ENCODE measurements at regions not wholly inside any gene's neighbourhood (a gene's known extent, or its start where the extent isn't known, plus 50 kb on each side); places are given as distances from the start of the nearest gene placed in this dataset.

- H2AFZ ChIP-seq, result no peak overlapping the region
- H3K27me3 ChIP-seq (ENCODE audit: insufficient read depth), result no peaks in the 10 kb centered on the region
- DNase-seq (ENCODE audit: low spot score) (no peak), ATAC-seq (no peak)
- no peaks in the 10 kb centered on the region for H3K9me2 ChIP-seq (ENCODE audit: insufficient read depth)
- H3F3A ChIP-seq (replicated peaks; ENCODE audit: low read depth), result no peaks in the 10 kb centered on the region
- Mint-ChIP-seq H3K4me1 (no peaks in the 10 kb centered on the region; the same call in 2 of the 3 replicates), H3K36me3 (ENCODE audit: low read depth) (no peaks in the 10 kb centered on the region; the same call in 2 of the 3 replicates), H3K9me3 (peaks cover 24% of the 10 kb centered on the region), H3K27ac (no peak overlapping the region), H3K27me3 (ENCODE audit: insufficient read depth, low read depth, poor library complexity) (peaks cover 5% of the 10 kb centered on the region), H3K4me3 (no peak overlapping the region)
- H3K36me3 ChIP-seq (ENCODE audit: insufficient read depth), result no peaks in the 10 kb centered on the region
- H3K4me3 ChIP-seq, result no peak overlapping the region
- TF ChIP-seq, protein P1, sequence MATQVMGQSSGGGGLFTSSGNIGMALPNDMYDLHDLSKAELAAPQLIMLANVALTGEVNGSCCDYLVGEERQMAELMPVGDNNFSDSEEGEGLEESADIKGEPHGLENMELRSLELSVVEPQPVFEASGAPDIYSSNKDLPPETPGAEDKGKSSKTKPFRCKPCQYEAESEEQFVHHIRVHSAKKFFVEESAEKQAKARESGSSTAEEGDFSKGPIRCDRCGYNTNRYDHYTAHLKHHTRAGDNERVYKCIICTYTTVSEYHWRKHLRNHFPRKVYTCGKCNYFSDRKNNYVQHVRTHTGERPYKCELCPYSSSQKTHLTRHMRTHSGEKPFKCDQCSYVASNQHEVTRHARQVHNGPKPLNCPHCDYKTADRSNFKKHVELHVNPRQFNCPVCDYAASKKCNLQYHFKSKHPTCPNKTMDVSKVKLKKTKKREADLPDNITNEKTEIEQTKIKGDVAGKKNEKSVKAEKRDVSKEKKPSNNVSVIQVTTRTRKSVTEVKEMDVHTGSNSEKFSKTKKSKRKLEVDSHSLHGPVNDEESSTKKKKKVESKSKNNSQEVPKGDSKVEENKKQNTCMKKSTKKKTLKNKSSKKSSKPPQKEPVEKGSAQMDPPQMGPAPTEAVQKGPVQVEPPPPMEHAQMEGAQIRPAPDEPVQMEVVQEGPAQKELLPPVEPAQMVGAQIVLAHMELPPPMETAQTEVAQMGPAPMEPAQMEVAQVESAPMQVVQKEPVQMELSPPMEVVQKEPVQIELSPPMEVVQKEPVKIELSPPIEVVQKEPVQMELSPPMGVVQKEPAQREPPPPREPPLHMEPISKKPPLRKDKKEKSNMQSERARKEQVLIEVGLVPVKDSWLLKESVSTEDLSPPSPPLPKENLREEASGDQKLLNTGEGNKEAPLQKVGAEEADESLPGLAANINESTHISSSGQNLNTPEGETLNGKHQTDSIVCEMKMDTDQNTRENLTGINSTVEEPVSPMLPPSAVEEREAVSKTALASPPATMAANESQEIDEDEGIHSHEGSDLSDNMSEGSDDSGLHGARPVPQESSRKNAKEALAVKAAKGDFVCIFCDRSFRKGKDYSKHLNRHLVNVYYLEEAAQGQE (IDR thresholded peaks at IDR 0.05; ENCODE audit: unreplicated experiment), result no peak
- TF ChIP-seq CREB1 (CRISPR knock-in tag; IDR thresholded peaks at IDR 0.05; ENCODE audit: low read depth), result no peak
- TF ChIP-seq, protein P2, sequence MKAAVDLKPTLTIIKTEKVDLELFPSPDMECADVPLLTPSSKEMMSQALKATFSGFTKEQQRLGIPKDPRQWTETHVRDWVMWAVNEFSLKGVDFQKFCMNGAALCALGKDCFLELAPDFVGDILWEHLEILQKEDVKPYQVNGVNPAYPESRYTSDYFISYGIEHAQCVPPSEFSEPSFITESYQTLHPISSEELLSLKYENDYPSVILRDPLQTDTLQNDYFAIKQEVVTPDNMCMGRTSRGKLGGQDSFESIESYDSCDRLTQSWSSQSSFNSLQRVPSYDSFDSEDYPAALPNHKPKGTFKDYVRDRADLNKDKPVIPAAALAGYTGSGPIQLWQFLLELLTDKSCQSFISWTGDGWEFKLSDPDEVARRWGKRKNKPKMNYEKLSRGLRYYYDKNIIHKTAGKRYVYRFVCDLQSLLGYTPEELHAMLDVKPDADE (IDR thresholded peaks at IDR 0.05), result no peak
- TF ChIP-seq JUNB (IDR thresholded peaks at IDR 0.05; ENCODE audit: unreplicated experiment), result no peak
- no peak for TF ChIP-seq EZH2phosphoT487 (IDR thresholded peaks at IDR 0.05; ENCODE audit: unreplicated experiment)
- TF ChIP-seq, protein P3, sequence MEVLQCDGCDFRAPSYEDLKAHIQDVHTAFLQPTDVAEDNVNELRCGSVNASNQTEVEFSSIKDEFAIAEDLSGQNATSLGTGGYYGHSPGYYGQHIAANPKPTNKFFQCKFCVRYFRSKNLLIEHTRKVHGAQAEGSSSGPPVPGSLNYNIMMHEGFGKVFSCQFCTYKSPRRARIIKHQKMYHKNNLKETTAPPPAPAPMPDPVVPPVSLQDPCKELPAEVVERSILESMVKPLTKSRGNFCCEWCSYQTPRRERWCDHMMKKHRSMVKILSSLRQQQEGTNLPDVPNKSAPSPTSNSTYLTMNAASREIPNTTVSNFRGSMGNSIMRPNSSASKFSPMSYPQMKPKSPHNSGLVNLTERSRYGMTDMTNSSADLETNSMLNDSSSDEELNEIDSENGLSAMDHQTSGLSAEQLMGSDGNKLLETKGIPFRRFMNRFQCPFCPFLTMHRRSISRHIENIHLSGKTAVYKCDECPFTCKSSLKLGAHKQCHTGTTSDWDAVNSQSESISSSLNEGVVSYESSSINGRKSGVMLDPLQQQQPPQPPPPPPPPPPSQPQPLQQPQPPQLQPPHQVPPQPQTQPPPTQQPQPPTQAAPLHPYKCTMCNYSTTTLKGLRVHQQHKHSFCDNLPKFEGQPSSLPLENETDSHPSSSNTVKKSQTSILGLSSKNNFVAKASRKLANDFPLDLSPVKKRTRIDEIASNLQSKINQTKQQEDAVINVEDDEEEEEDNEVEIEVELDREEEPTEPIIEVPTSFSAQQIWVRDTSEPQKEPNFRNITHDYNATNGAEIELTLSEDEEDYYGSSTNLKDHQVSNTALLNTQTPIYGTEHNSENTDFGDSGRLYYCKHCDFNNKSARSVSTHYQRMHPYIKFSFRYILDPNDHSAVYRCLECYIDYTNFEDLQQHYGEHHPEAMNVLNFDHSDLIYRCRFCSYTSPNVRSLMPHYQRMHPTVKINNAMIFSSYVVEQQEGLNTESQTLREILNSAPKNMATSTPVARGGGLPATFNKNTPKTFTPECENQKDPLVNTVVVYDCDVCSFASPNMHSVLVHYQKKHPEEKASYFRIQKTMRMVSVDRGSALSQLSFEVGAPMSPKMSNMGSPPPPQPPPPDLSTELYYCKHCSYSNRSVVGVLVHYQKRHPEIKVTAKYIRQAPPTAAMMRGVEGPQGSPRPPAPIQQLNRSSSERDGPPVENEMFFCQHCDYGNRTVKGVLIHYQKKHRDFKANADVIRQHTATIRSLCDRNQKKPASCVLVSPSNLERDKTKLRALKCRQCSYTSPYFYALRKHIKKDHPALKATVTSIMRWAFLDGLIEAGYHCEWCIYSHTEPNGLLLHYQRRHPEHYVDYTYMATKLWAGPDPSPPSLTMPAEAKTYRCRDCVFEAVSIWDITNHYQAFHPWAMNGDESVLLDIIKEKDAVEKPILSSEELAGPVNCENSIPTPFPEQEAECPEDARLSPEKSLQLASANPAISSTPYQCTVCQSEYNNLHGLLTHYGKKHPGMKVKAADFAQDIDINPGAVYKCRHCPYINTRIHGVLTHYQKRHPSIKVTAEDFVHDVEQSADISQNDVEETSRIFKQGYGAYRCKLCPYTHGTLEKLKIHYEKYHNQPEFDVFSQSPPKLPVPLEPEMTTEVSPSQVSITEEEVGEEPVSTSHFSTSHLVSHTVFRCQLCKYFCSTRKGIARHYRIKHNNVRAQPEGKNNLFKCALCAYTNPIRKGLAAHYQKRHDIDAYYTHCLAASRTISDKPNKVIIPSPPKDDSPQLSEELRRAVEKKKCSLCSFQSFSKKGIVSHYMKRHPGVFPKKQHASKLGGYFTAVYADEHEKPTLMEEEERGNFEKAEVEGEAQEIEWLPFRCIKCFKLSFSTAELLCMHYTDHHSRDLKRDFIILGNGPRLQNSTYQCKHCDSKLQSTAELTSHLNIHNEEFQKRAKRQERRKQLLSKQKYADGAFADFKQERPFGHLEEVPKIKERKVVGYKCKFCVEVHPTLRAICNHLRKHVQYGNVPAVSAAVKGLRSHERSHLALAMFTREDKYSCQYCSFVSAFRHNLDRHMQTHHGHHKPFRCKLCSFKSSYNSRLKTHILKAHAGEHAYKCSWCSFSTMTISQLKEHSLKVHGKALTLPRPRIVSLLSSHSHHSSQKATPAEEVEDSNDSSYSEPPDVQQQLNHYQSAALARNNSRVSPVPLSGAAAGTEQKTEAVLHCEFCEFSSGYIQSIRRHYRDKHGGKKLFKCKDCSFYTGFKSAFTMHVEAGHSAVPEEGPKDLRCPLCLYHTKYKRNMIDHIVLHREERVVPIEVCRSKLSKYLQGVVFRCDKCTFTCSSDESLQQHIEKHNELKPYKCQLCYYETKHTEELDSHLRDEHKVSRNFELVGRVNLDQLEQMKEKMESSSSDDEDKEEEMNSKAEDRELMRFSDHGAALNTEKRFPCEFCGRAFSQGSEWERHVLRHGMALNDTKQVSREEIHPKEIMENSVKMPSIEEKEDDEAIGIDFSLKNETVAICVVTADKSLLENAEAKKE (CRISPR knock-in tag; IDR thresholded peaks at IDR 0.05), result no peak
- no peak for TF ChIP-seq POLR2AphosphoS5 (IDR thresholded peaks at IDR 0.05; ENCODE audit: low read depth)
- TF ChIP-seq EZH2 (IDR thresholded peaks at IDR 0.05; ENCODE audit: low read depth, unreplicated experiment), result no peak
- no peak for TF ChIP-seq ZNF114 (CRISPR knock-in tag; IDR thresholded peaks at IDR 0.05)
- TF ChIP-seq, protein P4, sequence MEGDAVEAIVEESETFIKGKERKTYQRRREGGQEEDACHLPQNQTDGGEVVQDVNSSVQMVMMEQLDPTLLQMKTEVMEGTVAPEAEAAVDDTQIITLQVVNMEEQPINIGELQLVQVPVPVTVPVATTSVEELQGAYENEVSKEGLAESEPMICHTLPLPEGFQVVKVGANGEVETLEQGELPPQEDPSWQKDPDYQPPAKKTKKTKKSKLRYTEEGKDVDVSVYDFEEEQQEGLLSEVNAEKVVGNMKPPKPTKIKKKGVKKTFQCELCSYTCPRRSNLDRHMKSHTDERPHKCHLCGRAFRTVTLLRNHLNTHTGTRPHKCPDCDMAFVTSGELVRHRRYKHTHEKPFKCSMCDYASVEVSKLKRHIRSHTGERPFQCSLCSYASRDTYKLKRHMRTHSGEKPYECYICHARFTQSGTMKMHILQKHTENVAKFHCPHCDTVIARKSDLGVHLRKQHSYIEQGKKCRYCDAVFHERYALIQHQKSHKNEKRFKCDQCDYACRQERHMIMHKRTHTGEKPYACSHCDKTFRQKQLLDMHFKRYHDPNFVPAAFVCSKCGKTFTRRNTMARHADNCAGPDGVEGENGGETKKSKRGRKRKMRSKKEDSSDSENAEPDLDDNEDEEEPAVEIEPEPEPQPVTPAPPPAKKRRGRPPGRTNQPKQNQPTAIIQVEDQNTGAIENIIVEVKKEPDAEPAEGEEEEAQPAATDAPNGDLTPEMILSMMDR (conservative IDR thresholded peaks at IDR 0.05; ENCODE audit: low read depth in 2 of 2), result no peak
- no peak for TF ChIP-seq NANOG (IDR thresholded peaks at IDR 0.05; ENCODE audit: borderline replicate concordance)
- no peak for TF ChIP-seq STAT1 (IDR thresholded peaks at IDR 0.05; ENCODE audit: unreplicated experiment)
- no peaks in the 10 kb centered on the region for H3K4me1 ChIP-seq (ENCODE audit: insufficient read depth)
- no peak overlapping the region for H3K27ac ChIP-seq (ENCODE audit: low read depth)
- H3K79me2 ChIP-seq (replicated peaks; ENCODE audit: insufficient read depth), result no peaks in the 10 kb centered on the region
- no peaks in the 10 kb centered on the region for H4K20me1 ChIP-seq (replicated peaks; ENCODE audit: insufficient read depth)
- no peak overlapping the region for H3K4me2 ChIP-seq
These were observed 148.2 kb downstream of the ERMARD start for GRCh38 chr6:169899481-169900145.

All from GM23338 (cell line).